OCI-LY1 (cell line): ENCODE measurements at regions not wholly inside any gene's neighbourhood (a gene's known extent, or its start where the extent isn't known, plus 50 kb on each side); places are given as distances from the start of the nearest gene placed in this dataset.

ENCODE experiments used
- H2AFZ ChIP-seq: fragments of 200-600 bp; sonication (generic), shearing (Covaris generic); 2 replicates; pipeline ENCODE4 v1.6.0; 2014; ENCODE audit warnings: antibody characterized with exemption, mild to moderate bottlenecking, low read length
- H3F3A ChIP-seq: fragments of 200-600 bp; sonication (generic), shearing (Covaris generic); 2 replicates; pipeline ENCODE4 v1.6.0; 2014; ENCODE audit warnings: mild to moderate bottlenecking, antibody characterized with exemption, low read length, moderate library complexity; ENCODE audit not compliant: insufficient read depth
- H3K27ac ChIP-seq: fragments of 200-600 bp; sonication (generic); 2 replicates; pipeline ENCODE4 v1.5.1; 2014; ENCODE audit warnings: low read length, mixed run types, mild to moderate bottlenecking, low read depth; ENCODE audit not compliant: poor library complexity, severe bottlenecking
- H3K27me3 ChIP-seq: fragments of 200-600 bp; sonication (generic); 2 replicates; pipeline ENCODE4 v1.6.0; 2014; ENCODE audit warnings: antibody characterized with exemption, mild to moderate bottlenecking, low read length, moderate library complexity; ENCODE audit not compliant: insufficient read depth
- H3K36me3 ChIP-seq: fragments of 200-600 bp; sonication (generic); 2 replicates; pipeline ENCODE4 v1.6.1; 2014; ENCODE audit warnings: mild to moderate bottlenecking, antibody characterized with exemption, low read length, moderate library complexity, mixed read lengths; ENCODE audit not compliant: insufficient read depth
- H3K4me1 ChIP-seq: fragments of 200-600 bp; sonication (generic); 2 replicates; pipeline ENCODE4 v1.5.1; 2014; ENCODE audit warnings: mild to moderate bottlenecking, low read length, moderate library complexity; ENCODE audit not compliant: insufficient read depth, severe bottlenecking
- H3K4me2 ChIP-seq: fragments of 200-600 bp; sonication (generic), shearing (Covaris generic); 2 replicates; pipeline ENCODE4 v1.6.1; 2014; ENCODE audit warnings: low read length
- H3K4me3 ChIP-seq: fragments of 200-600 bp; sonication (generic); 2 replicates; pipeline ENCODE4 v1.5.1; 2014; ENCODE audit warnings: low read length, low read depth, mild to moderate bottlenecking, mixed read lengths; ENCODE audit not compliant: poor library complexity, severe bottlenecking
- H3K79me2 ChIP-seq: fragments of 200-600 bp; shearing (Covaris generic); 2 replicates; pipeline ENCODE4 v1.6.1; 2016; ENCODE audit warnings: mixed run types, low read length, mixed read lengths; ENCODE audit not compliant: insufficient read depth
- H3K9ac ChIP-seq: fragments of 200-600 bp; sonication (generic), shearing (Covaris generic); 2 replicates; pipeline ENCODE4 v1.6.1; 2014; ENCODE audit warnings: mild to moderate bottlenecking, low read length, mixed read lengths
- H3K9me2 ChIP-seq: fragments of 200-600 bp; sonication (generic), shearing (Covaris generic); 2 replicates; pipeline ENCODE4 v1.6.1; 2014; ENCODE audit warnings: low read depth, mild to moderate bottlenecking, low read length, mixed read lengths
- H3K9me3 ChIP-seq: fragments of 200-600 bp; shearing (Covaris generic); 2 replicates; pipeline ENCODE4 v1.6.1; 2014; ENCODE audit warnings: low read length, mixed read lengths
- H4K20me1 ChIP-seq: fragments of 200-600 bp; sonication (generic), shearing (Covaris generic); 2 replicates; pipeline ENCODE4 v1.6.0; 2016; ENCODE audit warnings: mild to moderate bottlenecking, low read length; ENCODE audit not compliant: insufficient read depth
- CTCF ChIP-seq: fragments of 200-600 bp; sonication (generic), shearing (Covaris generic); IDR thresholded peaks from 2 replicates; pipeline ENCODE4 v1.5.1; 2017; ENCODE audit warnings: mild to moderate bottlenecking, antibody characterized with exemption, low read length, moderate library complexity, mixed read lengths
- EZH2 ChIP-seq: fragments of 200-600 bp; sonication (generic), shearing (Covaris generic); IDR thresholded peaks from 2 replicates; pipeline ENCODE4 v1.8.0; 2017; ENCODE audit warnings: borderline replicate concordance, mixed run types, mild to moderate bottlenecking, antibody characterized with exemption, low read length, moderate library complexity, mixed read lengths

DNA sequence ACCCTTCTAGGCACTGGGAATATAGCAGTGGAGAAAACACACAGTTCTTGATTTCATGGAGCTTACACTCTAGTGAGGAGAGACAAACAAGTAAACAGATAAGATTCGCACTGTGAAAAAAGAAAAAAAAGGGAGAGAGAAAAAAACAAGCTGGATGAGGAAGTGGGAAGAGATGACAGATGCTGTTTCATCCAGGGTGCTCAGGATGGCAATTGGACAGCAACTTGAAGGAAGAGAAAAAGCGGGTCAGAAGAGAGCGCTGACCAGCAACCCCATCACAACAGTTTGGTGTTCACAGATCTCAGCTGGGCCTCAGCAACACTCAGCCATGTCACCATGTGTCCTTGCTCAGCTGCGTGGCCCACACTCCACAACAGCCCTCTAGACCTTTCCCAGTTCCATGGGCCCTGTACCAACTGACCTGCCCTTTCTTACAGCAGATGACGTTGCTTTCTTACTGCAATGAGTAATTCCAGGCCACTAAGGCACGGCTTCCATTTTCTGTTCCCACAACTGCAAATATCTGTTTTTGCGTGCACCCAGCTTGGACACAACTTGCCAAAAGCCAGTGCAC, 230.8 kb downstream of the MEX3B start:
- Histone ChIP-seq H3K4me2 (no peak overlapping the region), H3K4me3 (no peak overlapping the region), H3K9ac (no peak overlapping the region), H3K4me1 (peaks cover 2% of the 10 kb centered on the region), H3K9me2 (no peaks in the 10 kb centered on the region), H3K9me3 (no peaks in the 10 kb centered on the region), H3K27ac (no peak overlapping the region), H3K27me3 (no peaks in the 10 kb centered on the region), H2AFZ (no peak overlapping the region), H4K20me1 (no peaks in the 10 kb centered on the region), H3K36me3 (no peaks in the 10 kb centered on the region; the same call in 1 of the 2 replicates), H3K79me2 (no peaks in the 10 kb centered on the region), H3F3A (no peaks in the 10 kb centered on the region)
- TF ChIP-seq EZH2 = no peak
- TF ChIP-seq CTCF = no peak

- H3K9me3 ChIP-seq = no peaks in the 10 kb centered on the region
Measured at GRCh38 chr15:81813215-81813614, 232.6 kb downstream of the MEX3B start.

GRCh38 chr15:81812456-81812855, 233.4 kb downstream of the MEX3B start:
- no peak overlapping the region for H3K4me2 ChIP-seq
- H3K9ac ChIP-seq = no peak overlapping the region
- no peak for TF ChIP-seq CTCF
- TF ChIP-seq EZH2 = no peak
- H3K79me2 ChIP-seq = no peaks in the 10 kb centered on the region
- H3K9me3 ChIP-seq = no peaks in the 10 kb centered on the region
- H3K4me3 ChIP-seq = no peak overlapping the region
- H3K36me3 ChIP-seq = no peaks in the 10 kb centered on the region; the same call in 1 of the 2 replicates
- H3K27ac ChIP-seq = no peak overlapping the region
- no peaks in the 10 kb centered on the region for H4K20me1 ChIP-seq
- no peak overlapping the region for H2AFZ ChIP-seq
- no peaks in the 10 kb centered on the region for H3K27me3 ChIP-seq
- peaks cover 7% of the 10 kb centered on the region for H3K4me1 ChIP-seq
- no peaks in the 10 kb centered on the region for H3K9me2 ChIP-seq
- no peaks in the 10 kb centered on the region for H3F3A ChIP-seq

More at GRCh38 chr15:81813215-81813614, 232.6 kb downstream of the MEX3B start:
- Histone ChIP-seq H3K4me2 (no peak overlapping the region), H3K27ac (no peak overlapping the region), H3K36me3 (no peaks in the 10 kb centered on the region; the same call in 1 of the 2 replicates), H3K9me2 (no peaks in the 10 kb centered on the region), H3K4me1 (peaks cover 7% of the 10 kb centered on the region), H3K9ac (no peak overlapping the region), H2AFZ (no peak overlapping the region), H3K27me3 (no peaks in the 10 kb centered on the region), H3K79me2 (no peaks in the 10 kb centered on the region), H3K4me3 (no peak overlapping the region), H4K20me1 (no peaks in the 10 kb centered on the region), H3F3A (no peaks in the 10 kb centered on the region)
- TF ChIP-seq EZH2 = no peak
- peak; percentile 23; the same call in 1 of the 2 replicates for TF ChIP-seq CTCF
